Stimulated activated CD4-positive, alpha-beta T cell treated with anti-CD3 and anti-CD28 coated beads, Interleukin-15, amount 100 ng/mL, for 1 hour (primary cell): ENCODE measurements at regions not wholly inside any gene's neighbourhood (a gene's known extent, or its start where the extent isn't known, plus 50 kb on each side); places are given as distances from the start of the nearest gene placed in this dataset.
"Not testable (repeated sequence)": the region's sequence is repeated elsewhere in the genome, so short reads cannot be mapped to it uniquely, and the experiment has no call there.

Source experiments
- DNase-seq, 2 donors: peaks; one replicate each; pipeline ENCODE4 v3.0.0-alpha.2; 2020; ENCODE audit warnings: low read depth in 1 of 2, low spot score in 1 of 2

DNA sequence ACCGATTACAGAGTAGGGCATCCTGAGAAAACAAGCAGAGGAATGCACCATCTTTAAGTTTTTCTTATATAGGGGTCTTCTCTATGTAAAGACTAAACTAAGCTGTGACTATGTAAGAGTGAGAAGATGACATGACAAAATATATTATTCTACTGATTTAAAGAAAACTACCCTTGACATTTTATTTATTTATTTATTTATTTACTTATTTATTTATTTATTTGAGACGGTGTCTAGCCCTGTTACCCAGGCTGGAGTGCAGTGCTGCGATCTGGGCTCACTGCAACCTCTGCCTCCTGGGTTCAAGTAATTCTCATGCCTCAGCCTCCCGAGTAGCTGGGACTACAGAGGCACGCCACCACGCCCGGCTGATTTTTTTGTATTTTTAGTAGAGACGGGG is 320.4 kb upstream of the SASH1 start:
- DNase-seq, result not testable (repeated sequence)

DNA sequence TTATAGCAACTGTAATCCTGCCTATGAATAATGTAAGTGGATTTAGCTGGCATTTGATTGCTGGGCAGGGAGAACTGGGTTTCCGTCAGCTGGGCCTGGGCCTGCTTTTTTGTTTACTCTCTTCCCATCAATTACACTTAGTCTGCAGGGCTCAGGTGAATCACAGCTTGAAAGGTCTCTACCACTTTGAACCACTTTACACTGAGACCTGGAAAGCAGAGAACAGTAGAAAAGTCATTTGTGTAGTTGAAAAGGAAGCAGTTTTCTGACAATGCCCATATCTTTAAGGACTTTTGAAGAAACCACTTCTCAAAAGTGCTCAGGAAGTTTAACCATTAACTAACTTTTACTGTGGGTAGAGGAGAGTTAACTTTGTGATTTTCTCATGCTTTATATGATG is 315.4 kb upstream of the SASH1 start:
- no peak for DNase-seq

DNA sequence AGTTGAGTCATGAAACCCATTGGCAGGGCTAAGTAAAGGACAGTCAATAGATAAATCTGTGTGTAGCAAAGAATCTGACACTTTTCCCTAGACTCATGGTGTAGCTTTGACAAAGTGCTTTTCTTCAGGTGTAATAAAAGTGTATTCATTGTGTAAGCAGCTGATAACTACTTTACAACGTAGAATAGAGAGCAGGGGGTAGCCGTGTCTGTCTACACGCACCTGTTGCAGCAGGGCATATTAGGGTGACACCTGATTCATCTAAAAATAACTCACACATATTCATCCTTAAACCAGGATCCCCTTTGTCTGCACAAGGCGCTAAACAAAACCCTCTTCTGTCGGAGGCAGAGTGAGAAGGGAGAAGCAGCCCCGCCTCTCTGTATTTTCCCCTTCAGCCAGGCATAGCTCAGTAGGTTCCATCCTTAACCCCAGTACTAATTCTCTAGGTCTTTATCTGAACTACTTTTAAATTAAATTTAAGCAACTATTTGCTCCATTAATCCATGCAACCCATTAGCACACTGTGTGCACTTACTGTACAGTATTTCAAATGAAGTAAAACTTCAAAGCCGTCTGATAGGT is 306.7 kb upstream of the SASH1 start:
- DNase-seq, result no peak

DNA sequence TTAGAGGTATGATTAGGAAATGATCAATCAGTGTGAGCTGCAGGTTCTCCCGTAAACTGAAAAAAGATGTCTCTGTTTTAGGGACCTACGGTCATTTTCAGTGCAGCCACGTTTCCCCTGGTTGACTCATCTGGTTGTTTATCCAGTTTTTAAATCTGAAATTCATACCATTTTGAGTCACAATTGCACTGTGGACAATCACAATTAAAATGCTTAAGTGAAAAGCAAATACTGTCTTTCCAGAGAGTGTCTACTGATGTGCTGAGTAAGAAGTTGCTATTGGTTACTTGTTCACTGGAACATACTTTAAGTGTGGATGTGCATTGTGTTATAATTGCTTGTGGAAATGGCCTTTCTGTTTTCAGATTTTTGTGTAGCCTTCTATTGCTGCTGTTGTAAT is 305.1 kb upstream of the SASH1 start:
- DNase-seq, result no peak

DNA sequence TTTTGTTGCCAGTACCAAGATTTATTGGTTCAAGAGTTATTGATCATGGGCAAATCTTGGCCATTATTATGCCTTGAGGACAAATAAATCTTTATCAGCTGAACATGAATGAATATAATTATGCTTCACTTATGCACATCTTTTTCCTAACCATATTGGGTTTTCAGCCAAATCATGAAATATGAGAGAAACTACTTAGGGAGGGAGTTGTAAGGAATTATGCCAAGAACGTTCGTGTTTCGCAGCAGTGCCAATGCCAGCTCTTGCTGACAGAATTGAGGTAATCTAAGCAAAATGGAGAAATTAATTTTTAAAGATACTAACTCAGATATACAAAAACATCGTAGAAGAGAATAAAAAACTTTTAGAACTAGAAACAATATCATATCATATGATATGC is 301.1 kb upstream of the SASH1 start:
- DNase-seq, result no peak

DNA sequence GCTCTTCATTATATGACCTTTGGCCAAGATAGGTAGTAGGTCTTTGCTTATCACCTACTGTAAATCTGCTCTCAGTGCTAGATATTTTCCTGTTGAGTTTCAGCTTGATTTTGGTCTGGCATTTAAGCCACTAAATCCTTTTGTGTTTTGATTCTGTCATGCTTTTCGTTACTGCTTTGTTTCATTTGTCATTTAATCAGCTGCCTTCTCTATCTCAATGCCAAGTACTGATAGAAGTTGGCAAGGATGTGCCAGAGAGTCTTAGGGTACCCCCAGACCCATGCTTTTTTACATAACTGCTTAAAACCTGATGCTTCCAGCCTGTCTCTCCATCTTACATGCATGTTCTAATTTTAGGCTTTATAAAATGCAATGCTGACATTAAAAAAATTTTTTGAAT is 300.1 kb upstream of the SASH1 start:
- DNase-seq, result no peak

DNA sequence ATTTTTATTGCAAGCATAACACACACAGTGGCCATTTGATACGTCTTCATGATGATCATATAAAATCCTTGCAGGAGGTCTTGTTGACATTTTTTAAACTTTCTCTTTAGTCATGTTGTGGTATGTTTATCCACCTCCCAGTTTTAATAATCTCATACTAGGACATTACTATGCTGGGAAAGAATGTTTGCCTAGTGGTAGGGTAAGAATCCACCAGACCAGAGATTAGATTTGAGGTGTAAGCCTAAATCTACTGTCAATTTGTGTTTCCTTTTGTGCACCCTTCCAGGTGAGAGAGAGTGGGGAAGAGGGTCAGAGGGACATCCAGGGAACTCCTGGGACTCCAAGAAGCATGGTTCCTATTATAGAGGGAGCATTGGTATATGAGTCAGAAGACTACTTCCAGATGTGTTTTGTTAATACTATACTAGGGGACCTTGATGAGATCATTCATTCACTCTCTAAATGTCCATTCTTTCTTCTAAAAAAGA is 298.3 kb upstream of the SASH1 start:
- no peak for DNase-seq

DNA sequence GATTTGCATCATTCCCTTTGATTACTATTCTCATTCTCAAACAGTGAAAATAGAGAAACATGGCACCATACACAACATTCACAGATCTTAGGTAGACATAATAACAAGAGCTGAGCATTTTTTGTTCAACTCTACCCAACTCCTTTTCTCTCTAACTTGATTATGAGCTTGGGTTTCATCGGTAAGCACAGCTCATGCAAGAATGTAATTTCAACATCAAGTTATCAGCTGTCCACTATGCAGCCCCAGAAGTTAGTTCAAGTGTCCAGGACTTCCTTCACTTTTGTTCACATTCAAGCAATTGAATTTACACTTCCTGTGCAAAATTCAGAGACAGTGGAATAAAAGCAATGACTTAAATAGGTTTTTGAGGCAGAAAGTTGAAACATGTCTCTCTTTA is 297.7 kb upstream of the SASH1 start:
- DNase-seq, result no peak

DNA sequence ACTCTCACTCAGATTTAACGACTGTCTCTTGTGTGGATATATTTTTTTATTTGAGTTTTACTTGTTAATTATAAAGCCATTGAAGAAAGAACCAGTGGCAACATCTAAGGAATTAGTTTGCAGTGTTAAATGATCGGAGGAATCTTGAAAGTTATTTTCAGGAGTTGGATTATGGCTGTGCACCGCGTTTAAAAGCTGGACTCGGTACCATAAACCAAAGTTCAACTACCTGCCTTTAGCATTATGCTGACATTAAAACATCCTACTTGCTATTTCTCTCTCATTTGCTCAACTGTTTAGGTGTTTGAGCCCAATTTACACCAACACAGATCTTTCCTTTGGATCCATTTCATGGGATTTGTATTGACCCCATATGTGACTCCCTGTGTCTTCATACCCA is 289.4 kb upstream of the SASH1 start:
- DNase-seq, result no peak

DNA sequence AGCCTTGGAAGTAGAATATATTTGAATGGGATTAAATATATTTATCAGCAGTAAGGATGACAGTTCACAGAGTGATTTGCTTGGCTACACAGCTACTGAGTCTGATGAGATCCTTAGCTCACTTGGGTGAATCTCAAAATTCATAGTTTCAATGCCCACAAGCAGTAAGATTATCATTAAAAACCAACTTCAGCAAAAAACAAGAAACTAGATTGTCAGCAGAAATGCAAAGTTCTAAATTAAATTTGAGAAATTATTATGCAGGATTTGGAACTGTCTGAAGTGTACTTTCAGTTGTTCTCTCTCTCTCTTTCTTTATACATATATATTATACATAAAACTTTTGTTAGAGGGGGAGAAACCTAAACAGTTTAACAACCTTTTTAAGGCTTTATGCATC is 288.8 kb upstream of the SASH1 start:
- DNase-seq, result no peak

DNA sequence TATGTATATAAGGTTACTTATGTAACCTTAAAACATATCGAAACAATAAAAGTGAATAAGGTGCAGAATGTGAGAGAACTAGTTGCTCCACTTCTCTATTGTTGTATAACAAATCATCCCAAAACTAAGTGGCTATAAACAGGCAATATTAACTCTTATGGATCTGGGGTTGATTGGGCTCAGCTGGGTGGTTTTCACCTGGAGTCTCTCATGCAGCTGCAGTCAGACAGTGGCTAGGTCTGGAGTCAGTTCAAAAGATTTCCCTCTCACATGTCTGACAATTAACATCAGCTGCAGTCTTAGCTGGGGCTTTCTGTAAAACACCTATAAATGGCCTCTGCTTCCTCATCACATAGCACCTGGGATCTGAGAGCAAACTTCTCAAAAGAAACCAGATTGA is 288.4 kb upstream of the SASH1 start:
- no peak for DNase-seq

DNA sequence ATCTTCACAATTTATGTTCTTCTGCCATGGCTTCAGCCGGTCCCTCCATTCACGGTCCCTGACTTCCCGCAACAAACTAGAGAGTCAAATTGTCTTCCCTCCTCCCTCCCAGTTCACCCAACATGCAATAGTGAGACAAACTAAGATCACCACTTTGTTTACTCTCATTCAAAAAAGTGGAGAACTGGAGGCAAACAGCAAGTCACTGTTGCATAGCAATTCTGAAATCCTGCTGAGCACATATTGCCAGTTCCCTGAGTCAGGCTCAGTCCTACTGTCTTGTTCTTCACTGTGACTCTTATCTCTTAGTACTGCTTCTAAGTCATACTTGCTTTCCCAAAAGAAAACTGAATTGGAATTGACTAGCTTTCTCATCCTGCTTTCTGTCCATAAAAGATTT is 287.2 kb upstream of the SASH1 start:
- no peak for DNase-seq

DNA sequence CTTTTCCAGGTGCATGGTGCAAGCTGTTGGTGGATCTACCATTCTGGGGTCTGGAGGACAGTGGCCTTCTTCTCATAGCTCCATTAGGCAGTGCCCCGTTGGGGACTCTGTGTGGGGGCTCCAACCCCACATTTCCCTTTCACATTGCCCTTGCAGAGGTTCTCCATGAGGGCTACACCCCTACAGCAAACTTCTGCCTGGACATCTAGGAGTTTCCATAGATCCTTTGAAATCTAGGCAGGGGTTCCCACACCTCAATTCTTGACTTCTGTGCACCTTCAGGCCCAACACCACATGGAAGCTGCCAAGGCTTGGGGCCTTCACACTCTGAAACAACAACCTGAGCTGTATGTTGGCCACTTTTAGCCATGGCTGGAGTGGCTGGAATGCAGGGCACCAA is 282.8 kb upstream of the SASH1 start:
- DNase-seq, result no peak

DNA sequence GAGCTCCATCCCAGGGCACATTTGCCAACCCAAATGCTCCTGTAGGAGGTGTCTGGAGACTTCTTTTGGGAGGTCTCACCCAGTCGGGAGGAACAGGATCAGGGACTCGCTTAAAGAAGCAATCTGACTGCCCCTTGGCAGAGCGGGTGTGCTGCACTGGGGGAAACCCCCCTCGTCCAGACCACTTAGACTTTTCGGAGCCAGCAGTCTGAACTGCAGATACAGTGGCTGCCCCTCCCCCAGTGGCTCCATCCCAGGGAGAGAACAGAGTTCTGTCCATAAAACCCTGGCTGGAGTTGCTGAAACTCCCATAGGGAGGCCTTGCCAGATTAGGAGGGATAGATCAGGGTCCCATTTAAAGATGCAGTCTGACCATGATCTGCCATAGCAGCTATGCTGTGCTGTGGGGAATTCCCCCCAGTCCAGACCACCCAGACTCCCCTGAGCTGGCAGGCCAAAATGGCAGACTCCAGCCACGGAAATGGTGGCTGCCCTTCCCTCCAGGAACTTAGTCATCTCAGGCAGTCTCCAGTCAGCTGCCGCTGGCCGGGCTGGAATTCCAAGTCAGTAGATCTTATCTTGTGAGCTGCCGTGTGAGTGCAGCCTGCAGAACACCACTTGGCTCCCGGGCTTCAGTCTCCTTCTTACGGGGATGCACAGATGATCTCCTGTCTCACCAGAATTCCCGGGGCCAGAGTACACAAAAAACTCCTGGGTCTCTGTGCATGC is 278.1 kb upstream of the SASH1 start:
- DNase-seq, result no peak

DNA sequence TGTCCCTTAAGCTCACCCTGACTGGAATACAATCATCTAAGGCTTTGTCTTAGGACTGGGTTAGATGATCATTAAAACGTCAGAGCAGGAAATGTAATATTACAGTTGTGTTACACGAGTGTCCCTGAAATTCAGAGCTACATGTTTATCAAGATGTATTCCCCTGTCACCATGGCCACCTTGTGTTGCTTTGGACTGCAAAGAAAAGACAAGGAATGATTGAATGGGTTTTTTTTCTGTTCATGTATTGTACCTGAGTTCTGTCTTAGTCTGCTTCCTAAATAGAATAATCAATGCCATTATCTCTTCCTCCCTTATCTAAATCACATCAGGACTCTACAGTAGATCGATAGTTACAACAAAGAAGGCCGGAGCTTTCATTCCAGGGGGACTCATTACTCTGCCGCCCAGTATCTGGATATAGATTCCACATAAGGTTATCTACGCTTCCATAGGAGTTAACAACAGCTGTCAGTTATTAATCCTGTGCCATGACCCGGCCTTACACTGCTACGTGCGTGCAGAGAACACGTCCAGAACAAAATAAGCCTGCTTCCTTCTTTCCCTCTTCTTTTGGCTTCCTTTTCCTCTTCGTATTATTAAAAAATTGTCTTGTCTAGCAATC is 274.1 kb upstream of the SASH1 start:
- DNase-seq, result no peak

DNA sequence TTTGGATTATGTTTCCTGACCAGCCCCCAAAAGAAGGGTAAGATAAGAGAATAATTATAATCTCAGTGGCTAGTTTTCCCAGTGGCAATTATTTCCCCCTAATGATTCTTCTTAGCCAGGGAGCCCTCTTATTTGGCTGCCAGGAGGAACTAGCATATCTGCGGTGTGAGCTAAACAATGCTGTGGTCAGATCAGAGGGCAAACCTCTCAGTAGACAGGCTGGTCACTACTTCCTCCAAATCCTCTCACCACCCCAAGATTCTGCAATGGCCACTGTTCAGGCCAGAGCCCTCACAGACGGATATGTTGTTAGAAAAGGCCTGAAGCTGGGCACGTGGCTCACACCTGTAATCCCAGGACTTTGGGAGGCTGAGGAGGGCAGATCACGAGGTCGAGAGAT is 273.4 kb upstream of the SASH1 start:
- no peak for DNase-seq

DNA sequence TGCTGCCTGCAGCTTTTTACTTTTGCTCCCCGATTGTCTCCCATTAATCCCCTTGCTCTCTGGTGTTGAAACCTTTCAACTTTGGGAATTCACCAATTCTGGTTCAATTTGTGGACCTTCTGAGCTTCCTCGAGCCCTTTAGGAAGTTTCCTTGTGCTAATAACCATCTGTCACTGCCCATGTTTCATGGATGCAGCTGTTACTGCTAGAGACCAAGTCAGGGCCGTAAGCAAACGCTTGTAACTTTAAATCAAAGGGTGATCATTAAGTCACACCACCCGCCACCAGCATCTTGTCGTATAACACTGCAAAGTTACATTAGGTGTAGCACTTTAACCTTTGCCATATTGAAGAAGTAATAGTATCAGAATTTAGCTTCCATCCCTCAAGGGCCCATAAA is 268.3 kb upstream of the SASH1 start:
- DNase-seq, result no peak

DNA sequence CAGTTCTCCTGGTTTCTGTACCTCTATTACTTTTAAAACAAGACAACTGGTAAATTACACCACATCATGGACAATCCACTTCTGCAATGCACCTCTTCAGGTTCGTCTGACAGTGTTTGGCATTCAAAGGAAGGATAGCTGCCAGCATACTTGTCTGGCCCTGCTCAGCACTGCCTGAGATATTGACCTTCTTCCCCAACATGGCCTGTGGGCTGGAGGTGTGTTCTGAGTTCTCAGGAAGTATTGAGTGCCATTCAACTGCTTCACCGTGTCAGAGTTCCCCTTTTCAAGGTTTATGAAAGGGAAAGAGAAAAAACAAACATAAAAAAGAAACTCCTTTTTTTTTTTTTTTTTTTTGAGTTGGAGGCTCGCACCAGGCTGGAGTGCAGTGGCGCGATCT is 267.9 kb upstream of the SASH1 start:
- DNase-seq, result no peak

DNA sequence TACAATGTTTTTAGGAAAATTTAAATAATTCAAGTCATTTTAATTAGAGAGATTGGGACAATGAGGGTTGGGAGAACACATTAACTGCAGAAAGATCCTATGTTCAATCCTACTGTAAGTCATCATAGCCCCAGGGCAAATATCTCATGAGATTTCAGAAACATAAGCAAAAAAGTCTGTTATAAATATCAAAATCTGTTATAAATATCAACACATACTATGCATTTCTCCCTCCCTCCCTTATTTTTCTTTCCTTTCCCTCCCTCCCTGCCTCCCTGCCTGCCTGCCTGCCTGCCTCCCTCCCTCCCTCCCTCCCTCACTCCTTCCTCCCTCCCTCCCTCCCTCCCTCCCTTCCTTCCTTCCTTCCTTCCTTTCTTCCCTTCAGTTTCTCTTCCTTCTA is 267.3 kb upstream of the SASH1 start:
- DNase-seq, result no peak

DNA sequence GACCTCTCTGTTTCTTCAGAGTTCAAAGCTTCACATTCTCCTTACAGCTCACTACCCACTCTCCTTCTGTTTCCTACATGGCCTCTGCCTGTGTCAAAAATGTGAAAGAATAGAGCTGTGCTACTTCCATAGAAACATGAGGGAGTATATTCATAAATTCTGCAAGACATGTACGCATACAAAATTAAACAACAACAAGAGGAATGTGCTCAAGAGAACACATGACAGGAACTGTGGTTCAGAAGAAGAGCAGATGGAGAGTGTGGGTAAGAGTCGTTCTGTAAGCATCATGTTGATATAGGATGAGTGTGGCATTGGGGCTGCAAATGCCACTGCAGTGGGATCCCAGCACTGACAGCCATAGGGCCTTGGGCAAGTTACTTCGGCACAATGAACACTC is 266.6 kb upstream of the SASH1 start:
- DNase-seq, result no peak

DNA sequence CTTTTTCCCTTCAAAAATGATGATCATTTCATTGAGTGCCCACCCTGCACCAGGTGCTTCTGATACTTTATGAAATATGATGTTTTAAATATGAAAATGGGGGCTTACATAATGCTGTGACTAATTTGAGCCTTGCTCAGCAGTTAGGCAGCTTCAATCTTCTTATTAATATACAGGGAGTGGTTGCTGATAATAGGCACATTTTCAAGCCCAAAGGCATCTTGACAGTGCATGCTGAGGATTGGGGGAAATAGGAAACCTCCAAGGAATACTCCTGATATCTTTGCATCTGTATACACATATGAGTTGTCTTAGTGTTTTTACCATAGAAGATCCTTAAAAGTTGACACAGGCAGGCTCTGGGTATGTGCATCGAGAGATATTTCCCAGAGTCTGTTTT is 262.3 kb upstream of the SASH1 start:
- DNase-seq, result no peak

DNA sequence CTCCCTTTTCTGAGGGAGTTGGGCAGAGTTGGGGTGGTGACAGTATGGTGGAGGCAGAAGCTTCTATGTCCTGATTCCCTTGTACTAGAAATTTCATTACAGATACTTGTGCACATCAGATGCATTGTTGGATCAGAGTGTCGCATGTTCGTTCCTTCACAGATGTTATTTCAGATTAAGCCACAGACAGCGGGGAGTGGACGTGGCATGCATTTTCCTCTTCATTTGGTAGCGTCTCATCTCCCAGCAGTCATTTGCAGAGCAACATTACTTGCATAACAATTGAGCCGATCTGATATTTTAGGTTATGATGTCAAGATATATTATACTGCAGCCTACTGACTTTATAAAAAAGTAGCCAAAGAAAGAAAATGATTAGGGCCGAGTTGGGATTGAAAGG is 261.6 kb upstream of the SASH1 start:
- DNase-seq, result no peak

DNA sequence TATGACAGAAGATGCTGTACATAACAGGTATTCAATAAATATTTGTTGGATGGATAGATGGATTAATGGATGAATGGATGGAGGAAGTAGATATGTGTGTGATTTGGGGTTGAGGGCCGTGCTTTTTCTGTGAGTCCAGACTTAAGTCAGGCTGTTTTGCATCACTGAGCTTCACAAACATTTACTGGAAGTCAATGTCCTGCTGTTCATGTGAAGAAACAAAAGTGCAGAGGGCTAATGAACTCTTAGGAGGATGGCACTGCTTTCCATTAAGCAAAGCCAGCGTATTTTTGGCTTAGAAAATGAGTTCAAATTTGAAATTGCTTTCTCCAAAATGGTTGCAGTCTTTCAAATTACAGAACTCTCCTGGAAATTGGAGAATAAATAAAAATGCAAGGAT is 260.6 kb upstream of the SASH1 start:
- DNase-seq, result no peak
